KMS-11 (cell line): ENCODE measurements at regions not wholly inside any gene's neighbourhood (a gene's known extent, or its start where the extent isn't known, plus 50 kb on each side); places are given as distances from the start of the nearest gene placed in this dataset.
"Not testable (repeated sequence)": the region's sequence is repeated elsewhere in the genome, so short reads cannot be mapped to it uniquely, and the experiment has no call there.

Source experiments
- H2AFZ ChIP-seq: fragments of 200-600 bp; sonication (generic); 2 replicates; pipeline ENCODE4 v1.6.1; 2016; ENCODE audit warnings: antibody characterized with exemption, mixed run types, low read depth
- H3K27ac ChIP-seq: fragments of 200-600 bp; sonication (generic); 2 replicates; pipeline ENCODE4 v1.6.1; 2016; ENCODE audit warnings: mild to moderate bottlenecking, mixed run types
- H3K27me3 ChIP-seq: fragments of 200-600 bp; sonication (generic); 2 replicates; pipeline ENCODE4 v1.6.1; 2017; ENCODE audit warnings: mild to moderate bottlenecking, low read depth, mixed run types, moderate library complexity; ENCODE audit not compliant: insufficient read depth
- H3K36me3 ChIP-seq: fragments of 200-600 bp; sonication (generic); 2 replicates; pipeline ENCODE4 v1.6.1; 2017; ENCODE audit warnings: mild to moderate bottlenecking, mixed run types; ENCODE audit not compliant: insufficient read depth
- H3K4me1 ChIP-seq: fragments of 200-600 bp; sonication (generic); 2 replicates; pipeline ENCODE4 v1.6.1; 2016; ENCODE audit warnings: mild to moderate bottlenecking, low read depth, mixed run types; ENCODE audit not compliant: poor library complexity, severe bottlenecking
- H3K4me2 ChIP-seq: fragments of 200-600 bp; sonication (generic); 2 replicates; pipeline ENCODE4 v1.7.0; 2016; ENCODE audit warnings: mild to moderate bottlenecking, mixed run types
- H3K4me3 ChIP-seq: fragments of 200-600 bp; sonication (generic); IDR thresholded peaks from 2 replicates; pipeline ENCODE4 v1.6.1; 2017; ENCODE audit warnings: low read depth, low read length, mixed read lengths; ENCODE audit not compliant: insufficient read depth
- H3K79me2 ChIP-seq: fragments of 200-600 bp; sonication (generic); 2 replicates; pipeline ENCODE4 v1.6.1; 2016; ENCODE audit warnings: low read depth, mixed run types; ENCODE audit not compliant: insufficient read depth
- H3K9ac ChIP-seq: fragments of 200-600 bp; sonication (generic); 2 replicates; pipeline ENCODE4 v1.6.1; 2016; ENCODE audit warnings: mild to moderate bottlenecking, mixed run types
- H4K20me1 ChIP-seq: fragments of 200-600 bp; sonication (generic); 2 replicates; pipeline ENCODE4 v1.6.1; 2016; ENCODE audit warnings: mild to moderate bottlenecking, mixed run types; ENCODE audit not compliant: insufficient read depth
- CTCF ChIP-seq: fragments of 200-600 bp; sonication (generic); conservative IDR thresholded peaks from 2 replicates; pipeline ENCODE4 v1.6.1; 2017; ENCODE audit warnings: low read depth, mild to moderate bottlenecking, antibody characterized with exemption, low read length, moderate library complexity, mixed read lengths

- no peak for TF ChIP-seq CTCF
- no peaks in the 10 kb centered on the region for H3K79me2 ChIP-seq
These were observed 237.9 kb downstream of the NEBL start for GRCh38 chr10:20659225-20659624.

GRCh38 chr10:20658158-20658557 lies 239.0 kb downstream of the NEBL start:
- Histone ChIP-seq H3K79me2 (no peaks in the 10 kb centered on the region), H3K4me2 (no peak overlapping the region), H3K4me1 (no peaks in the 10 kb centered on the region), H3K27ac (no peak overlapping the region), H4K20me1 (no peaks in the 10 kb centered on the region), H3K36me3 (no peaks in the 10 kb centered on the region), H3K27me3 (no peaks in the 10 kb centered on the region), H2AFZ (no peak overlapping the region), H3K9ac (no peak overlapping the region), H3K4me3 (no peak overlapping the region)
- TF ChIP-seq CTCF: no peak

More at GRCh38 chr10:20659225-20659624, 237.9 kb downstream of the NEBL start:
- H3K36me3 ChIP-seq: no peaks in the 10 kb centered on the region
- H3K27ac ChIP-seq: no peak overlapping the region
- H3K27me3 ChIP-seq: no peaks in the 10 kb centered on the region
- no peak overlapping the region for H3K4me3 ChIP-seq
- no peaks in the 10 kb centered on the region for H4K20me1 ChIP-seq
- no peaks in the 10 kb centered on the region for H3K4me1 ChIP-seq
- no peak overlapping the region for H2AFZ ChIP-seq
- H3K4me2 ChIP-seq: no peak overlapping the region
- H3K9ac ChIP-seq: no peak overlapping the region

- H4K20me1 ChIP-seq: no peaks in the 10 kb centered on the region
- H3K79me2 ChIP-seq: no peaks in the 10 kb centered on the region
These were observed 240.2 kb downstream of the NEBL start for GRCh38 chr10:20656886-20657285.

GRCh38 chr10:20652424-20652823 lies 244.7 kb downstream of the NEBL start:
- not testable (repeated sequence) for H3K4me1 ChIP-seq, H3K4me2 ChIP-seq, H3K79me2 ChIP-seq, H3K27ac ChIP-seq, H3K9ac ChIP-seq, H3K36me3 ChIP-seq, H3K27me3 ChIP-seq, H2AFZ ChIP-seq, H4K20me1 ChIP-seq, H3K4me3 ChIP-seq

More at GRCh38 chr10:20656886-20657285, 240.2 kb downstream of the NEBL start:
- no peaks in the 10 kb centered on the region for H3K36me3 ChIP-seq
- H3K4me1 ChIP-seq: no peaks in the 10 kb centered on the region
- no peak overlapping the region for H3K27ac ChIP-seq
- no peak overlapping the region for H3K9ac ChIP-seq
- no peaks in the 10 kb centered on the region for H3K27me3 ChIP-seq
- H2AFZ ChIP-seq: no peak overlapping the region
- H3K4me3 ChIP-seq: no peak overlapping the region
- H3K4me2 ChIP-seq: no peak overlapping the region
- no peak for TF ChIP-seq CTCF

GRCh38 chr10:20648263-20648874 lies 248.7 kb downstream of the NEBL start:
- H3K4me1 ChIP-seq: no peaks in the 10 kb centered on the region
- H3K27me3 ChIP-seq: no peaks in the 10 kb centered on the region
- TF ChIP-seq CTCF: no peak

More at GRCh38 chr10:20648263-20648874, 248.7 kb downstream of the NEBL start:
- Histone ChIP-seq H3K9ac (no peak overlapping the region), H3K36me3 (no peaks in the 10 kb centered on the region), H3K4me2 (no peak overlapping the region), H3K79me2 (no peaks in the 10 kb centered on the region), H3K27ac (no peak overlapping the region), H3K4me3 (no peak overlapping the region), H2AFZ (0 out of 2 replicates have a peak overlapping the region, but pooled peaks have one; percentile 16), H4K20me1 (no peaks in the 10 kb centered on the region)
